ENCODE measurements at regions not wholly inside any gene's neighbourhood (a gene's known extent, or its start where the extent isn't known, plus 50 kb on each side); places are given as distances from the start of the nearest gene placed in this dataset.

DNA sequence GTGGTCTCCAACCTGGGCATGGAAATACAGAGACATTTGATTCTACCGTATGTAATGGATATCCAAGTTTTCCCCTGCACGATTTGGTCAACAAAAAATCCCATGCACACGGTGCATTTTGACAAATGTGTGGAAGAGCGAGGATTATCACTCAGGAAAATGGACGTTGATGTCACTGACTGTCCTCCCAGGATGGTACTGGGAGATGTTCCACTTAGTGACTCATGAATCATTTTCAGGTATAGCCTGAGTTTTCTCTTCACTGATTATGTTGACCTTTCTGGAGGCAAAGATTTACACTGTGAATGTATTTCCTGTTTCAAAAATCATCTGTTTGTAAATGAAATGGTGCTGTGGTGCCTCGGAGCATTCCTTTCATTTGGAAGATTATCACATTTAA, 596.7 kb upstream of the ADAMTS9 start:
- Histone ChIP-seq H3K4me1 (ENCODE audit: control insufficient read depth in 1 of 2, insufficient read depth in 1 of 2, low read depth in 1 of 2, low read length in 1 of 2) (no peaks in the 10 kb centered on the region), H3K27ac (no peak overlapping the region), H3K9me3 (no peaks in the 10 kb centered on the region), H3K36me3 (no peaks in the 10 kb centered on the region), H3K4me3 (ENCODE audit: low read depth in 1 of 2, low read length in 1 of 2) (no peak overlapping the region), H3K27me3 (no peaks in the 10 kb centered on the region)
- TF ChIP-seq, protein P1, sequence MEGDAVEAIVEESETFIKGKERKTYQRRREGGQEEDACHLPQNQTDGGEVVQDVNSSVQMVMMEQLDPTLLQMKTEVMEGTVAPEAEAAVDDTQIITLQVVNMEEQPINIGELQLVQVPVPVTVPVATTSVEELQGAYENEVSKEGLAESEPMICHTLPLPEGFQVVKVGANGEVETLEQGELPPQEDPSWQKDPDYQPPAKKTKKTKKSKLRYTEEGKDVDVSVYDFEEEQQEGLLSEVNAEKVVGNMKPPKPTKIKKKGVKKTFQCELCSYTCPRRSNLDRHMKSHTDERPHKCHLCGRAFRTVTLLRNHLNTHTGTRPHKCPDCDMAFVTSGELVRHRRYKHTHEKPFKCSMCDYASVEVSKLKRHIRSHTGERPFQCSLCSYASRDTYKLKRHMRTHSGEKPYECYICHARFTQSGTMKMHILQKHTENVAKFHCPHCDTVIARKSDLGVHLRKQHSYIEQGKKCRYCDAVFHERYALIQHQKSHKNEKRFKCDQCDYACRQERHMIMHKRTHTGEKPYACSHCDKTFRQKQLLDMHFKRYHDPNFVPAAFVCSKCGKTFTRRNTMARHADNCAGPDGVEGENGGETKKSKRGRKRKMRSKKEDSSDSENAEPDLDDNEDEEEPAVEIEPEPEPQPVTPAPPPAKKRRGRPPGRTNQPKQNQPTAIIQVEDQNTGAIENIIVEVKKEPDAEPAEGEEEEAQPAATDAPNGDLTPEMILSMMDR (IDR thresholded peaks at IDR 0.05), result no peak

DNA sequence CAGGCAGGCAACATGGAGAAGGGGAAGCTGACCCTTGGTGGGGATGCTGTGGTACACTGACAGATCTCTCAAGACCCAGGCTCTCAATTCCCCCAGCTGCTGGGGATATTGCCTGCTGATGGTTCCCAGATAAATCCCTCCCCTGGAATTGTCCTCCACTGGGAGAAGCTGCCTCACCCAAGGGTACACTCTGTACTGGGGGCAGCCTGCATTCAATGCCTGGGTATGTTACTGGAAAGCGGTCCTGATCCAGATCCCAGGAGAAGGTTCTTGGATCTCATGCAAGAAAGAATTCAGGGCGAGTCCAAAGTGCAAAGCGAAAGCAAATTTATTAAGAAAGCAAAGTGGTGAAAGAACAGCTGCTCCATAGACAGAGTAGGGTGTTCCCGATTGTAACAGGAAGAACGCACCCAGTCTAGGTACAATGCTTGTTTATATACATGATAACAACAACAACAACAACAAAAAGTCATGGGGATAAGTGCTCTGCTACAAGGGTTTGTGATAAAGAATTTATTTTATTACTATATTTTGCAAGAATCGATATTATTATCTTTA, 591.5 kb upstream of the ADAMTS9 start:
- Histone ChIP-seq H3K4me1 (ENCODE audit: control insufficient read depth in 1 of 2, insufficient read depth in 1 of 2, low read depth in 1 of 2, low read length in 1 of 2) (no peaks in the 10 kb centered on the region), H3K36me3 (no peaks in the 10 kb centered on the region), H3K9me3 (no peaks in the 10 kb centered on the region), H3K4me3 (ENCODE audit: low read depth in 1 of 2, low read length in 1 of 2) (no peak overlapping the region), H3K27ac (no peak overlapping the region), H3K27me3 (no peaks in the 10 kb centered on the region)
- TF ChIP-seq, protein P1 (IDR thresholded peaks at IDR 0.05), result no peak

DNA sequence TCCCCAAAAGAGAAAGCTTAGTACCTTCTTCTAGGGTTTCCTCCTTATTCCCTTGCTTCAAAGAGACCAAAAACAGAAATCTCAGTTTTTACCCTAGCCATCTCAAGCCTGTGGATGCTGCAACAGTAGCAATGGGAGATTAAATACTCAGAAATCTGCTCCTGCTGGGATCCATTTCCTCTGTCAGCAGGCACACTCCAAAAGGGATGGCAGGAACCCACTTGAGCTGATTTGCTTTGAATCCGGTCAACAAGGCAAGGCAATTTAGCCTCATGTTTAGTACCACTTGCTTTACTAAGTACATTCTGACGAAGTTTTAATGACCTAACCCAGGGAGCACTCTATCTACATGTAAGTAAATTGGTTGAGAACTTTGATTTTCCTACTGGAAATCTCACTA, 590.0 kb upstream of the ADAMTS9 start:
- H3K27me3 ChIP-seq, result no peaks in the 10 kb centered on the region
- TF ChIP-seq, protein P1 (IDR thresholded peaks at IDR 0.05), result no peak
- no peak overlapping the region for H3K27ac ChIP-seq
- H3K4me1 ChIP-seq (ENCODE audit: control insufficient read depth in 1 of 2, insufficient read depth in 1 of 2, low read depth in 1 of 2, low read length in 1 of 2), result no peaks in the 10 kb centered on the region
- no peaks in the 10 kb centered on the region for H3K36me3 ChIP-seq
- no peaks in the 10 kb centered on the region for H3K9me3 ChIP-seq
- no peak overlapping the region for H3K4me3 ChIP-seq (ENCODE audit: low read depth in 1 of 2, low read length in 1 of 2)

DNA sequence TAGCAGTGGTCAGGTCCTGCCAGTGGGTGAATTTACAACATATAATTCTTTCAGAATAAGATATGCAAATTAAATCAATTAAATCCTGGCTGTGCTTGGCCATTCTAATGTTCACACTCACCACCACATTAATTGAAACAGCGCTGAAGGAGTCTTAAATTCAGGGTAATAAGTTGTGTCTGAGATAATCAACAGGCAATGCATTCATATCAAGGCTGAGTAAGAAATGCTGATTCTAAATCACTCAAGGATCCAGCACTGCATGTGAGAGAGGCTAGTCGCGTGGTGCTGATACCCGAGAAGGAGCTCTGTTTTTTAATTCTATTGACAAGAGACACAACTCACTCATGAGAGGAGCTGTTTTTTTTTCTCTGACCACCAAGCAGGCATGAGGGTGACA, 588.8 kb upstream of the ADAMTS9 start:
- no peak overlapping the region for H3K27ac ChIP-seq
- no peak overlapping the region for H3K4me3 ChIP-seq (ENCODE audit: low read depth in 1 of 2, low read length in 1 of 2)
- H3K4me1 ChIP-seq (ENCODE audit: control insufficient read depth in 1 of 2, insufficient read depth in 1 of 2, low read depth in 1 of 2, low read length in 1 of 2), result no peaks in the 10 kb centered on the region
- TF ChIP-seq, protein P1 (IDR thresholded peaks at IDR 0.05), result no peak
- no peaks in the 10 kb centered on the region for H3K36me3 ChIP-seq
- H3K9me3 ChIP-seq, result no peaks in the 10 kb centered on the region
- H3K27me3 ChIP-seq, result no peaks in the 10 kb centered on the region

DNA sequence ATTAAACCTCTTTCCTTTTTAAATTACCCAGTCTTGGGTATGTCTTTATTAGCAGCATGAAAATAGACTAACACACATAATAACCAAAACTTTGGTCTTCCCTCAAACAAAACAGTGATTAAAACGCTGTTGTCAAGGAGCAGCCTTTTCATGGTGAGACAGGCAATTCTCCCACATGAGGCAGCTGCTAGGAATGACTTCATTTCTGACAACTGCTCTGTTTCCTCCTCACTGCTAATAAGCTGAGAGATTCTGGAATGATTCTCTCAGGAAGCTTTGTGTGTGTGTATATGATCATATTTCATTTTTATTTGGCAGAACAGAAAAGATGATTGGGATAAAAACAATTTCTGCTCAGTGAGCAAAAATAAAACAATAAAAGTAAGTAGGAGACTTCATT, 580.6 kb upstream of the ADAMTS9 start:
- no peak overlapping the region for H3K4me3 ChIP-seq (ENCODE audit: low read depth in 1 of 2, low read length in 1 of 2)
- H3K9me3 ChIP-seq, result no peaks in the 10 kb centered on the region
- TF ChIP-seq, protein P1 (IDR thresholded peaks at IDR 0.05), result no peak

More for the DNA sequence above, 580.6 kb upstream of the ADAMTS9 start:
- H3K4me1 ChIP-seq (ENCODE audit: control insufficient read depth in 1 of 2, insufficient read depth in 1 of 2, low read depth in 1 of 2, low read length in 1 of 2), result no peaks in the 10 kb centered on the region
- H3K36me3 ChIP-seq, result no peaks in the 10 kb centered on the region
- no peak overlapping the region for H3K27ac ChIP-seq
- H3K27me3 ChIP-seq, result no peaks in the 10 kb centered on the region

Data from neutrophil (primary cell).